HEK293 (cell line): ENCODE measurements at regions not wholly inside any gene's neighbourhood (a gene's known extent, or its start where the extent isn't known, plus 50 kb on each side); places are given as distances from the start of the nearest gene placed in this dataset.

Experiments used
- FEZF1 ChIP-seq: fragments of 450-650 bp; formaldehyde crosslinking; IDR thresholded peaks from 2 replicates; pipeline ENCODE4 v1.5.1; 2016; ENCODE audit warnings: missing biosample characterization, missing genetic modification characterization
- OSR2 ChIP-seq: fragments of 450-650 bp; formaldehyde crosslinking; IDR thresholded peaks from 2 replicates; pipeline ENCODE4 v1.5.1; 2016; ENCODE audit warnings: missing biosample characterization, missing genetic modification characterization
- SCRT1 ChIP-seq: fragments of 450-650 bp; formaldehyde crosslinking; IDR thresholded peaks from 2 replicates; pipeline ENCODE4 v1.5.1; 2016; ENCODE audit warnings: missing biosample characterization, missing genetic modification characterization, borderline replicate concordance
- WT1 ChIP-seq: fragments of 450-650 bp; formaldehyde crosslinking; IDR thresholded peaks from 2 replicates; pipeline ENCODE4 v1.5.1; 2016; ENCODE audit warnings: missing biosample characterization, missing genetic modification characterization
- ZNF398 ChIP-seq: fragments of 450-650 bp; formaldehyde crosslinking; IDR thresholded peaks from 2 replicates; pipeline ENCODE4 v1.5.1; 2017; ENCODE audit warnings: missing biosample characterization, missing genetic modification characterization
- ZNF701 ChIP-seq: fragments of 450-650 bp; formaldehyde crosslinking; IDR thresholded peaks from 2 replicates; pipeline ENCODE4 v1.5.1; 2016; ENCODE audit warnings: missing biosample characterization, missing genetic modification characterization
- TF ChIP-seq, protein P1 (sequence below): fragments of 450-650 bp; formaldehyde crosslinking; IDR thresholded peaks from 2 replicates; pipeline ENCODE4 v1.5.1; 2016; ENCODE audit warnings: missing biosample characterization, missing genetic modification characterization
- TF ChIP-seq, protein P2 (sequence below): fragments of 450-650 bp; formaldehyde crosslinking; IDR thresholded peaks from 2 replicates; pipeline ENCODE4 v1.5.1; 2016; ENCODE audit warnings: missing biosample characterization, missing genetic modification characterization
- TF ChIP-seq, protein P3 (sequence below): fragments of 450-650 bp; formaldehyde crosslinking; IDR thresholded peaks from 2 replicates; pipeline ENCODE4 v1.5.1; 2016; ENCODE audit warnings: missing biosample characterization, missing genetic modification characterization, borderline replicate concordance
- TF ChIP-seq, protein P4 (sequence below): fragments of 450-650 bp; IDR thresholded peaks from 2 replicates; pipeline ENCODE4 v1.5.1; 2018; ENCODE audit warnings: missing biosample characterization, mild to moderate bottlenecking, missing genetic modification characterization
- TF ChIP-seq, protein P5 (sequence below): fragments of 450-650 bp; formaldehyde crosslinking; IDR thresholded peaks from 2 replicates; pipeline ENCODE4 v1.5.1; 2017; ENCODE audit warnings: missing biosample characterization, missing genetic modification characterization

GRCh38 chr7:35546691-35547429 lies 148.1 kb downstream of the HERPUD2 start (continued):
- TF ChIP-seq SCRT1 (tag by site-specific recombination) (no peak), FEZF1 (tag by site-specific recombination) (no peak), ZNF701 (tag by site-specific recombination) (no peak), WT1 (tag by site-specific recombination) (no peak), ZNF398 (no peak), OSR2 (tag by site-specific recombination) (no peak)
- TF ChIP-seq, protein P1, sequence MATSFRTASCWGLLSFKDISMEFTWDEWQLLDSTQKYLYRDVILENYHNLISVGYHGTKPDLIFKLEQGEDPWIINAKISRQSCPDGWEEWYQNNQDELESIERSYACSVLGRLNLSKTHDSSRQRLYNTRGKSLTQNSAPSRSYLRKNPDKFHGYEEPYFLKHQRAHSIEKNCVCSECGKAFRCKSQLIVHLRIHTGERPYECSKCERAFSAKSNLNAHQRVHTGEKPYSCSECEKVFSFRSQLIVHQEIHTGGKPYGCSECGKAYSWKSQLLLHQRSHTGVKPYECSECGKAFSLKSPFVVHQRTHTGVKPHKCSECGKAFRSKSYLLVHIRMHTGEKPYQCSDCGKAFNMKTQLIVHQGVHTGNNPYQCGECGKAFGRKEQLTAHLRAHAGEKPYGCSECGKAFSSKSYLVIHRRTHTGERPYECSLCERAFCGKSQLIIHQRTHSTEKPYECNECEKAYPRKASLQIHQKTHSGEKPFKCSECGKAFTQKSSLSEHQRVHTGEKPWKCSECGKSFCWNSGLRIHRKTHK (tag by site-specific recombination), result no peak
- TF ChIP-seq, protein P2, sequence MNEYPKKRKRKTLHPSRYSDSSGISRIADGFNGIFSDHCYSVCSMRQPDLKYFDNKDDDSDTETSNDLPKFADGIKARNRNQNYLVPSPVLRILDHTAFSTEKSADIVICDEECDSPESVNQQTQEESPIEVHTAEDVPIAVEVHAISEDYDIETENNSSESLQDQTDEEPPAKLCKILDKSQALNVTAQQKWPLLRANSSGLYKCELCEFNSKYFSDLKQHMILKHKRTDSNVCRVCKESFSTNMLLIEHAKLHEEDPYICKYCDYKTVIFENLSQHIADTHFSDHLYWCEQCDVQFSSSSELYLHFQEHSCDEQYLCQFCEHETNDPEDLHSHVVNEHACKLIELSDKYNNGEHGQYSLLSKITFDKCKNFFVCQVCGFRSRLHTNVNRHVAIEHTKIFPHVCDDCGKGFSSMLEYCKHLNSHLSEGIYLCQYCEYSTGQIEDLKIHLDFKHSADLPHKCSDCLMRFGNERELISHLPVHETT (tag by site-specific recombination), result no peak
- TF ChIP-seq, protein P3, sequence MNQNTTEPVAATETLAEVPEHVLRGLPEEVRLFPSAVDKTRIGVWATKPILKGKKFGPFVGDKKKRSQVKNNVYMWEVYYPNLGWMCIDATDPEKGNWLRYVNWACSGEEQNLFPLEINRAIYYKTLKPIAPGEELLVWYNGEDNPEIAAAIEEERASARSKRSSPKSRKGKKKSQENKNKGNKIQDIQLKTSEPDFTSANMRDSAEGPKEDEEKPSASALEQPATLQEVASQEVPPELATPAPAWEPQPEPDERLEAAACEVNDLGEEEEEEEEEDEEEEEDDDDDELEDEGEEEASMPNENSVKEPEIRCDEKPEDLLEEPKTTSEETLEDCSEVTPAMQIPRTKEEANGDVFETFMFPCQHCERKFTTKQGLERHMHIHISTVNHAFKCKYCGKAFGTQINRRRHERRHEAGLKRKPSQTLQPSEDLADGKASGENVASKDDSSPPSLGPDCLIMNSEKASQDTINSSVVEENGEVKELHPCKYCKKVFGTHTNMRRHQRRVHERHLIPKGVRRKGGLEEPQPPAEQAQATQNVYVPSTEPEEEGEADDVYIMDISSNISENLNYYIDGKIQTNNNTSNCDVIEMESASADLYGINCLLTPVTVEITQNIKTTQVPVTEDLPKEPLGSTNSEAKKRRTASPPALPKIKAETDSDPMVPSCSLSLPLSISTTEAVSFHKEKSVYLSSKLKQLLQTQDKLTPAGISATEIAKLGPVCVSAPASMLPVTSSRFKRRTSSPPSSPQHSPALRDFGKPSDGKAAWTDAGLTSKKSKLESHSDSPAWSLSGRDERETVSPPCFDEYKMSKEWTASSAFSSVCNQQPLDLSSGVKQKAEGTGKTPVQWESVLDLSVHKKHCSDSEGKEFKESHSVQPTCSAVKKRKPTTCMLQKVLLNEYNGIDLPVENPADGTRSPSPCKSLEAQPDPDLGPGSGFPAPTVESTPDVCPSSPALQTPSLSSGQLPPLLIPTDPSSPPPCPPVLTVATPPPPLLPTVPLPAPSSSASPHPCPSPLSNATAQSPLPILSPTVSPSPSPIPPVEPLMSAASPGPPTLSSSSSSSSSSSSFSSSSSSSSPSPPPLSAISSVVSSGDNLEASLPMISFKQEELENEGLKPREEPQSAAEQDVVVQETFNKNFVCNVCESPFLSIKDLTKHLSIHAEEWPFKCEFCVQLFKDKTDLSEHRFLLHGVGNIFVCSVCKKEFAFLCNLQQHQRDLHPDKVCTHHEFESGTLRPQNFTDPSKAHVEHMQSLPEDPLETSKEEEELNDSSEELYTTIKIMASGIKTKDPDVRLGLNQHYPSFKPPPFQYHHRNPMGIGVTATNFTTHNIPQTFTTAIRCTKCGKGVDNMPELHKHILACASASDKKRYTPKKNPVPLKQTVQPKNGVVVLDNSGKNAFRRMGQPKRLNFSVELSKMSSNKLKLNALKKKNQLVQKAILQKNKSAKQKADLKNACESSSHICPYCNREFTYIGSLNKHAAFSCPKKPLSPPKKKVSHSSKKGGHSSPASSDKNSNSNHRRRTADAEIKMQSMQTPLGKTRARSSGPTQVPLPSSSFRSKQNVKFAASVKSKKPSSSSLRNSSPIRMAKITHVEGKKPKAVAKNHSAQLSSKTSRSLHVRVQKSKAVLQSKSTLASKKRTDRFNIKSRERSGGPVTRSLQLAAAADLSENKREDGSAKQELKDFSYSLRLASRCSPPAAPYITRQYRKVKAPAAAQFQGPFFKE (tag by site-specific recombination), result no peak
- TF ChIP-seq, protein P4, sequence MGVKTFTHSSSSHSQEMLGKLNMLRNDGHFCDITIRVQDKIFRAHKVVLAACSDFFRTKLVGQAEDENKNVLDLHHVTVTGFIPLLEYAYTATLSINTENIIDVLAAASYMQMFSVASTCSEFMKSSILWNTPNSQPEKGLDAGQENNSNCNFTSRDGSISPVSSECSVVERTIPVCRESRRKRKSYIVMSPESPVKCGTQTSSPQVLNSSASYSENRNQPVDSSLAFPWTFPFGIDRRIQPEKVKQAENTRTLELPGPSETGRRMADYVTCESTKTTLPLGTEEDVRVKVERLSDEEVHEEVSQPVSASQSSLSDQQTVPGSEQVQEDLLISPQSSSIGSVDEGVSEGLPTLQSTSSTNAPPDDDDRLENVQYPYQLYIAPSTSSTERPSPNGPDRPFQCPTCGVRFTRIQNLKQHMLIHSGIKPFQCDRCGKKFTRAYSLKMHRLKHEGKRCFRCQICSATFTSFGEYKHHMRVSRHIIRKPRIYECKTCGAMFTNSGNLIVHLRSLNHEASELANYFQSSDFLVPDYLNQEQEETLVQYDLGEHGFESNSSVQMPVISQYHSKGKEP (tag by site-specific recombination), result no peak
- TF ChIP-seq, protein P5, sequence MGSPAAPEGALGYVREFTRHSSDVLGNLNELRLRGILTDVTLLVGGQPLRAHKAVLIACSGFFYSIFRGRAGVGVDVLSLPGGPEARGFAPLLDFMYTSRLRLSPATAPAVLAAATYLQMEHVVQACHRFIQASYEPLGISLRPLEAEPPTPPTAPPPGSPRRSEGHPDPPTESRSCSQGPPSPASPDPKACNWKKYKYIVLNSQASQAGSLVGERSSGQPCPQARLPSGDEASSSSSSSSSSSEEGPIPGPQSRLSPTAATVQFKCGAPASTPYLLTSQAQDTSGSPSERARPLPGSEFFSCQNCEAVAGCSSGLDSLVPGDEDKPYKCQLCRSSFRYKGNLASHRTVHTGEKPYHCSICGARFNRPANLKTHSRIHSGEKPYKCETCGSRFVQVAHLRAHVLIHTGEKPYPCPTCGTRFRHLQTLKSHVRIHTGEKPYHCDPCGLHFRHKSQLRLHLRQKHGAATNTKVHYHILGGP (tag by site-specific recombination), result no peak
